ENCODE measurements at regions not wholly inside any gene's neighbourhood (a gene's known extent, or its start where the extent isn't known, plus 50 kb on each side); places are given as distances from the start of the nearest gene placed in this dataset.
"Not testable (repeated sequence)": the region's sequence is repeated elsewhere in the genome, so short reads cannot be mapped to it uniquely, and the experiment has no call there.

DNA sequence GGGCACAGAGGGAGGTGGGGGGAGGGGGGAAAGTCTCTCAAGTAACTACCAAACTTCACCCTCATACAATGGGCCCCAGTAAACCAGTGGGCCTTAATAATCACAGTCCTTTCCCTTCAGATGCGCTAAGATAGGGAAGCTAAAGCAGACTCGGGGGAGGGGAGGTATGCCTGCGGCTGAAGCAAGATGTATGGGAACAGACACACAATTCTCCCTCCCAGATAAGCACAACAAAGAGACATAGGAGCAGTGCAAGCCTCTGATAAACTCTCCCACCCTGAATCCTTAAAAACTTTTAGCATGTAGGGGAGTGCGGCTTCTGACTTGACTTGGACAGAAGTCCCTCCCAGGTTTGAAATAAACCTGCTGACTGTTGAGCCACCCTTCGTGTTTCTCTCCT is 54.7 kb downstream of the PROP1 start:
- TF ChIP-seq, protein P1, sequence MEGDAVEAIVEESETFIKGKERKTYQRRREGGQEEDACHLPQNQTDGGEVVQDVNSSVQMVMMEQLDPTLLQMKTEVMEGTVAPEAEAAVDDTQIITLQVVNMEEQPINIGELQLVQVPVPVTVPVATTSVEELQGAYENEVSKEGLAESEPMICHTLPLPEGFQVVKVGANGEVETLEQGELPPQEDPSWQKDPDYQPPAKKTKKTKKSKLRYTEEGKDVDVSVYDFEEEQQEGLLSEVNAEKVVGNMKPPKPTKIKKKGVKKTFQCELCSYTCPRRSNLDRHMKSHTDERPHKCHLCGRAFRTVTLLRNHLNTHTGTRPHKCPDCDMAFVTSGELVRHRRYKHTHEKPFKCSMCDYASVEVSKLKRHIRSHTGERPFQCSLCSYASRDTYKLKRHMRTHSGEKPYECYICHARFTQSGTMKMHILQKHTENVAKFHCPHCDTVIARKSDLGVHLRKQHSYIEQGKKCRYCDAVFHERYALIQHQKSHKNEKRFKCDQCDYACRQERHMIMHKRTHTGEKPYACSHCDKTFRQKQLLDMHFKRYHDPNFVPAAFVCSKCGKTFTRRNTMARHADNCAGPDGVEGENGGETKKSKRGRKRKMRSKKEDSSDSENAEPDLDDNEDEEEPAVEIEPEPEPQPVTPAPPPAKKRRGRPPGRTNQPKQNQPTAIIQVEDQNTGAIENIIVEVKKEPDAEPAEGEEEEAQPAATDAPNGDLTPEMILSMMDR (conservative IDR thresholded peaks at IDR 0.05; ENCODE audit: low read depth, low read length): not testable (repeated sequence)
- not testable (repeated sequence) for TF ChIP-seq EZH2 (IDR thresholded peaks at IDR 0.05; ENCODE audit: borderline replicate concordance, low read depth, low read length, poor library complexity, severe bottlenecking)
